Mesenchymal stem cell (in vitro differentiated cells and primary cell): ENCODE measurements at regions not wholly inside any gene's neighbourhood (a gene's known extent, or its start where the extent isn't known, plus 50 kb on each side); places are given as distances from the start of the nearest gene placed in this dataset.

Experiments
- DNase-seq: peaks from one replicate; pipeline ENCODE4 v3.0.0-alpha.2; 2013
- H2AFZ ChIP-seq: one replicate; pipeline ENCODE4 v1.6.1; 2013; ENCODE audit warnings: low read depth, mild to moderate bottlenecking, control low read depth, inconsistent platforms, low read length, moderate library complexity
- H2AK5ac ChIP-seq: 2 replicates; pipeline ENCODE4 v1.6.1; 2013; ENCODE audit warnings: low read length, moderate library complexity, mild to moderate bottlenecking, inconsistent platforms; ENCODE audit not compliant: severe bottlenecking
- H2BK120ac ChIP-seq: one replicate; pipeline ENCODE4 v1.6.1; 2013; ENCODE audit warnings: low read depth, mild to moderate bottlenecking, inconsistent platforms, low read length, moderate library complexity
- H2BK12ac ChIP-seq, 2 experiments: one replicate each; pipeline ENCODE4 v1.6.1; 2013; ENCODE audit warnings: inconsistent platforms in 2 of 2, low read length in 2 of 2, mild to moderate bottlenecking in 2 of 2, moderate library complexity in 2 of 2, control low read depth in 1 of 2
- H2BK15ac ChIP-seq: one replicate; pipeline ENCODE4 v1.6.1; 2013; ENCODE audit warnings: mild to moderate bottlenecking, low read depth, inconsistent platforms; ENCODE audit not compliant: poor library complexity, severe bottlenecking
- H2BK5ac ChIP-seq: 2 replicates; pipeline ENCODE4 v1.6.1; 2013; ENCODE audit warnings: low read depth, mild to moderate bottlenecking, low read length, control low read depth, inconsistent platforms; ENCODE audit not compliant: poor library complexity, severe bottlenecking
- H3K14ac ChIP-seq, 2 experiments: one replicate each; pipeline ENCODE4 v1.6.1; 2013; ENCODE audit warnings: inconsistent platforms in 2 of 2, low read length in 2 of 2, control low read depth in 1 of 2, mild to moderate bottlenecking in 1 of 2, moderate library complexity in 1 of 2
- H3K18ac ChIP-seq, 2 experiments: one replicate each; pipeline ENCODE4 v1.6.1; 2013; ENCODE audit warnings: inconsistent platforms in 2 of 2, low read length in 2 of 2, control low read depth in 1 of 2, low read depth in 1 of 2, mild to moderate bottlenecking in 1 of 2
- H3K23ac ChIP-seq, 2 experiments: one replicate each; pipeline ENCODE4 v1.6.1; 2013; ENCODE audit warnings: inconsistent platforms in 2 of 2, low read length in 2 of 2, mild to moderate bottlenecking in 2 of 2, moderate library complexity in 2 of 2, control low read depth in 1 of 2
- H3K27ac ChIP-seq: 2 replicates; pipeline ENCODE4 v1.5.1; 2013; ENCODE audit warnings: mild to moderate bottlenecking, moderate library complexity, low read length, control low read depth, inconsistent platforms; ENCODE audit not compliant: poor library complexity, severe bottlenecking
- H3K27me3 ChIP-seq, 2 experiments: 2 replicates each; pipeline versions ENCODE4 v1.6.1 to v1.7.0; 2013; ENCODE audit warnings: low read length in 2 of 2, mild to moderate bottlenecking in 2 of 2, moderate library complexity in 2 of 2, control low read depth in 1 of 2, inconsistent platforms in 1 of 2; ENCODE audit not compliant: control insufficient read depth in 1 of 2, insufficient read depth in 1 of 2
- H3K36me3 ChIP-seq, 2 experiments: 2 replicates each; pipeline versions ENCODE4 v1.6.1 to v1.7.0; 2013; ENCODE audit warnings: low read length in 2 of 2, control low read depth in 1 of 2, inconsistent platforms in 1 of 2, low read depth in 1 of 2, mild to moderate bottlenecking in 1 of 2; ENCODE audit not compliant: insufficient read depth in 2 of 2, control insufficient read depth in 1 of 2
- H3K4ac ChIP-seq, 2 experiments: one replicate each; pipeline ENCODE4 v1.6.1; 2013; ENCODE audit warnings: inconsistent platforms in 2 of 2, low read length in 2 of 2, mild to moderate bottlenecking in 2 of 2, moderate library complexity in 2 of 2, control low read depth in 1 of 2, low read depth in 1 of 2
- H3K4me1 ChIP-seq: 2 replicates; pipeline ENCODE4 v1.6.1; 2013; ENCODE audit warnings: low read depth, low read length, control low read depth; ENCODE audit not compliant: control insufficient read depth, insufficient read depth
- H3K4me2 ChIP-seq: 2 replicates; pipeline ENCODE4 v1.6.1; 2013; ENCODE audit warnings: low read length, mild to moderate bottlenecking, inconsistent platforms; ENCODE audit not compliant: poor library complexity, severe bottlenecking
- H3K4me3 ChIP-seq, 2 experiments: 2 replicates each; pipeline versions ENCODE4 v1.5.1 to v1.7.0; 2013; ENCODE audit warnings: low read length in 2 of 2, mild to moderate bottlenecking in 2 of 2, control low read depth in 1 of 2, low read depth in 1 of 2; ENCODE audit not compliant: insufficient read depth in 1 of 2
- H3K79me1 ChIP-seq: replicated peaks from 2 replicates; pipeline ENCODE4 v1.6.1; 2013; ENCODE audit warnings: mild to moderate bottlenecking, control low read depth, low read length, inconsistent platforms; ENCODE audit not compliant: poor library complexity, severe bottlenecking
- H3K9ac ChIP-seq: 2 replicates; pipeline ENCODE4 v1.7.0; 2013; ENCODE audit warnings: mild to moderate bottlenecking, low read length, moderate library complexity
- H3K9me3 ChIP-seq: 2 replicates; pipeline ENCODE4 v1.7.0; 2013; ENCODE audit warnings: mild to moderate bottlenecking, low read length; ENCODE audit not compliant: control insufficient read depth
- H4K8ac ChIP-seq: one replicate; pipeline ENCODE4 v1.6.1; 2013; ENCODE audit warnings: inconsistent platforms, mild to moderate bottlenecking, low read length, moderate library complexity
- H4K91ac ChIP-seq: one replicate; pipeline ENCODE4 v1.6.1; 2013; ENCODE audit warnings: mild to moderate bottlenecking, low read length, inconsistent platforms
- WGBS: methylation state at CpG from one replicate; pipeline ENCODE4 v1.1.7; 2013; ENCODE audit warnings: mixed read lengths; 5-methylcytosine and 5-hydroxymethylcytosine counted together

DNA sequence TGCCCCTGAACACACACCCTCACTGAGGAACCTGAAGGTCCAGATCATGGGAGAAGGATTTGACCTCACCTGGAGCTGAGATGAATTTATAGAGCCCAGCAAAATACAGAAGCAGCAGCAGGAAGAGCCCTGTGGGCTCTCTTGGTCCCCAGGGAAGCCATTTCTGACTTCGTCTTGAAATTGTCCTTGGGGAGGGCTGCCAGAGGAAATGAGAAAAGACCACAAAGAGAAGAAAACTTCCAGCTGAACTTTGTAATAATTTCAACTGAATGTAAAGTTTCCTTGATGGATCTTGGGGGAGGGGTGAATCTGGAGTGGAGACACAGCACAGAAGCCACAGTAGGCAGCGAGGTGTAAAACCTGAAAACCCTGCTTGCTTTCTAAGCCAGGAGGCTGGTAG, 500.9 kb upstream of the NXPH2 start:
- Histone ChIP-seq H3K9ac (no peak overlapping the region), H2BK5ac (no peak overlapping the region), H3K36me3 (no peaks in the 10 kb centered on the region), H3K27me3 (no peaks in the 10 kb centered on the region), H3K4me1 (no peaks in the 10 kb centered on the region), H2BK120ac (no peak overlapping the region), H3K23ac (no peak overlapping the region), H3K27ac (no peak overlapping the region), H3K4ac (no peak overlapping the region), H2BK15ac (no peak overlapping the region), H3K14ac (no peak overlapping the region), H4K8ac (no peak overlapping the region), H2AK5ac (no peak overlapping the region), H3K9me3 (peaks cover 33% of the 10 kb centered on the region), H3K18ac (no peak overlapping the region), H3K4me2 (no peak overlapping the region), H2AFZ (no peak overlapping the region), H2BK12ac (no peak overlapping the region), H3K79me1 (no peaks in the 10 kb centered on the region), H3K4me3 (no peak overlapping the region), H4K91ac (no peak overlapping the region)
- 66% methylated on average over 2 of the region's 2 CpGs for WGBS
- no peak for DNase-seq

DNA sequence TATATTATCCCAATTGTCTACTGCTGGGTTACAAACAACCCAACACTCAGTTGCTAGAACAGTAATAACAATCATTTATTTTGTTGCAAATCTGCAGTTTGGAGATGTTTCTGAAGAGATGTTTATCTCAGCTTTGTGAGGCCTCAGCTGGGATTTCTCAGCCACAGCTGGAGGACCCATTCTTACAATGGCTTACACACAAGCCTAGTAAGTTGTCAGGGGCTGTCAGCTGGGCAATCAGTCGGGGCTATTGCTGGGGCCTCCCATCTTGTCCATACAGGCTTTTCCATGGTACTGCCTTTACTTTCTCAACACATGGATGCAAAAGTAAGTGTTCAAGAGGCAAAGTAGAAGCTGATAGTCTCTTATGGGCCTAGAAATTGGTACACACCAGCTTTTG, 491.7 kb upstream of the NXPH2 start:
- no peak overlapping the region for H3K4ac ChIP-seq
- H2BK15ac ChIP-seq, result no peak overlapping the region
- DNase-seq, result no peak
- no peak overlapping the region for H2BK5ac ChIP-seq
- H3K18ac ChIP-seq, result no peak overlapping the region
- no peak overlapping the region for H3K9ac ChIP-seq
- H3K14ac ChIP-seq, result no peak overlapping the region
- no peak overlapping the region for H3K4me3 ChIP-seq
- no peak overlapping the region for H2AFZ ChIP-seq
- H4K91ac ChIP-seq, result no peak overlapping the region
- no peaks in the 10 kb centered on the region for H3K79me1 ChIP-seq
- no peak overlapping the region for H2AK5ac ChIP-seq
- no peaks in the 10 kb centered on the region for H3K4me1 ChIP-seq
- H2BK12ac ChIP-seq, result no peak overlapping the region
- WGBS, result no CpG with 5 or more reads among the region's 1 CpG
- H3K23ac ChIP-seq, result no peak overlapping the region
- no peak overlapping the region for H3K27ac ChIP-seq
- no peak overlapping the region for H3K4me2 ChIP-seq
- no peaks in the 10 kb centered on the region for H3K36me3 ChIP-seq
- H3K9me3 ChIP-seq, result no peaks in the 10 kb centered on the region
- no peak overlapping the region for H4K8ac ChIP-seq
- H3K27me3 ChIP-seq, result no peaks in the 10 kb centered on the region
- no peak overlapping the region for H2BK120ac ChIP-seq

DNA sequence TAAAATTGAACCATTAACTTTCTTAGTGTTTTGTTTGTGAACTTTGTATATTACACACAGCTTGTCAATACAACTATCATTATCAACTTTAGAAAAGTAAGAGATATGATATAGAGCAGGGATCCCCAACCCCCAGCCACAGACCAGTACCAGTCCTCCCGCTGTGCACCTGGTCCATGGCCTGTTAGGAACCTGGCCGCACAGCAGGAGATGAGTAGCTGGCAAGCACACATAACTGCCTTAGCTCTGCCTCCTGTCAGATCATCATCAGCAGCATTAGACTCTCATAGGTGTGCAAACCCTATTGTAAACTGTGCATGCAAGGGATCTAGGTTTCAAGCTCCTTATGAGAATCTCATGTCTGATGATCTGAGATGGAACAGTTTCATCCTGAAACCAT, 491.0 kb upstream of the NXPH2 start:
- no peak for DNase-seq
- H3K27me3 ChIP-seq, result no peaks in the 10 kb centered on the region
- no peak overlapping the region for H2AK5ac ChIP-seq
- H2AFZ ChIP-seq, result no peak overlapping the region
- no peaks in the 10 kb centered on the region for H3K36me3 ChIP-seq
- H4K8ac ChIP-seq, result no peak overlapping the region
- H3K4me1 ChIP-seq, result no peaks in the 10 kb centered on the region
- no peak overlapping the region for H3K27ac ChIP-seq
- no peak overlapping the region for H3K4me3 ChIP-seq
- no peak overlapping the region for H3K4me2 ChIP-seq
- H2BK15ac ChIP-seq, result no peak overlapping the region
- no peak overlapping the region for H3K4ac ChIP-seq
- H3K14ac ChIP-seq, result no peak overlapping the region
- no peak overlapping the region for H3K18ac ChIP-seq
- no peak overlapping the region for H3K23ac ChIP-seq
- no peak overlapping the region for H4K91ac ChIP-seq
- no peak overlapping the region for H3K9ac ChIP-seq
- no peak overlapping the region for H2BK120ac ChIP-seq
- no peaks in the 10 kb centered on the region for H3K9me3 ChIP-seq
- H3K79me1 ChIP-seq, result no peaks in the 10 kb centered on the region
- H2BK12ac ChIP-seq, result no peak overlapping the region
- WGBS, result 88% methylated on average over 2 of the region's 2 CpGs
- H2BK5ac ChIP-seq, result no peak overlapping the region

DNA sequence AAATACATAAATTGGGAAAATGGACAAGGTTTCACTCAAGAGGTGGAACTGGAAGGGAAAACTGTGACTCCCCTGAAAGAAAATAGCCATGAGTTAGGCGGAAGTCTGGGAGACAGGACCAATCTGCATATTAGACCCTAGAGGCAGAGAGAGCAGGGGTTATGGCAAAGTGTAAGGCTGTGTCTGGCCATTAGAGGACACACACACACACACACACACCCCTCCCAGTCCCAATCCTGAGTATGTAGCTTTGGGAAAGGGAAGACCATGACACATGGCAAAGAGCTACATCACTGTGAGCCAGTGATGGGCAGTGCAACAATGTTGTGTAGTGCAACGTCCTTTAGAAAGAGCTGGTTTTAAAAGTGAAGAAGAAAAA, 479.9 kb upstream of the NXPH2 start:
- WGBS, result 100% methylated on average over 1 of the region's 2 CpGs
- H2BK12ac ChIP-seq, result no peak overlapping the region
- H3K18ac ChIP-seq, result no peak overlapping the region
- H2BK15ac ChIP-seq, result no peak overlapping the region
- no peak overlapping the region for H4K8ac ChIP-seq
- no peak overlapping the region for H2BK5ac ChIP-seq
- H3K27ac ChIP-seq, result no peak overlapping the region
- H2AFZ ChIP-seq, result no peak overlapping the region
- H3K9me3 ChIP-seq, result peaks cover 2% of the 10 kb centered on the region
- H3K9ac ChIP-seq, result no peak overlapping the region
- H2AK5ac ChIP-seq, result no peak overlapping the region
- H3K4ac ChIP-seq, result no peak overlapping the region
- H3K4me1 ChIP-seq, result no peaks in the 10 kb centered on the region
- H3K36me3 ChIP-seq, result no peaks in the 10 kb centered on the region
- DNase-seq, result no peak
- no peak overlapping the region for H2BK120ac ChIP-seq
- no peak overlapping the region for H3K14ac ChIP-seq
- no peaks in the 10 kb centered on the region for H3K79me1 ChIP-seq
- no peak overlapping the region for H3K4me3 ChIP-seq
- H3K4me2 ChIP-seq, result no peak overlapping the region
- no peak overlapping the region for H4K91ac ChIP-seq
- H3K27me3 ChIP-seq, result no peaks in the 10 kb centered on the region
- no peak overlapping the region for H3K23ac ChIP-seq
